OCI-LY3 (cell line): ENCODE measurements at regions not wholly inside any gene's neighbourhood (a gene's known extent, or its start where the extent isn't known, plus 50 kb on each side); places are given as distances from the start of the nearest gene placed in this dataset.

Experiments used
- H2AFZ ChIP-seq: fragments of 200-600, 300-600 bp; shearing (Covaris generic); 2 replicates; pipeline ENCODE4 v1.6.0; 2014; ENCODE audit warnings: antibody characterized with exemption, low read depth, low read length
- H3K27ac ChIP-seq: fragments of 200-600, 300-600 bp; sonication (generic); 2 replicates; pipeline ENCODE4 v1.5.1; 2014; ENCODE audit warnings: mild to moderate bottlenecking, low read length, moderate library complexity, mixed read lengths
- H3K27me3 ChIP-seq: fragments of 200-600, 300-600 bp; sonication (generic); 2 replicates; pipeline ENCODE4 v1.6.1; 2014; ENCODE audit warnings: low read depth, low read length, mixed read lengths
- H3K36me3 ChIP-seq: fragments of 200-600, 300-600 bp; sonication (generic); replicated peaks from 2 replicates; pipeline ENCODE3; 2014; ENCODE audit warnings: low read depth, low read length, mixed read lengths
- H3K4me1 ChIP-seq: fragments of 300-600, 200-600 bp; sonication (generic); 2 replicates; pipeline ENCODE4 v1.6.1; 2014; ENCODE audit warnings: low read length, mixed read lengths
- H3K4me2 ChIP-seq: fragments of 200-600, 300-600 bp; sonication (generic); 2 replicates; pipeline ENCODE4 v1.6.1; 2014; ENCODE audit warnings: low read length, mixed read lengths
- H3K4me3 ChIP-seq: fragments of 300-600, 200-600 bp; sonication (generic); 2 replicates; pipeline ENCODE4 v1.5.1; 2014; ENCODE audit warnings: antibody characterized with exemption, mild to moderate bottlenecking, low read length, moderate library complexity
- H3K79me2 ChIP-seq: fragments of 300-600, 200-600 bp; shearing (Covaris generic); 2 replicates; pipeline ENCODE4 v1.6.1; 2014; ENCODE audit warnings: mild to moderate bottlenecking, low read length, mixed read lengths
- H3K9ac ChIP-seq: fragments of 300-600, 200-600 bp; shearing (Covaris generic); 2 replicates; pipeline ENCODE4 v1.6.0; 2014; ENCODE audit warnings: mild to moderate bottlenecking, low read length, moderate library complexity
- H3K9me3 ChIP-seq: fragments of 200-600, 300-600 bp; shearing (Covaris generic); 2 replicates; pipeline ENCODE4 v1.6.1; 2014; ENCODE audit warnings: low read length, mixed read lengths; ENCODE audit not compliant: insufficient read depth
- H4K20me1 ChIP-seq: fragments of 200-600, 300-600 bp; sonication (generic); 2 replicates; pipeline ENCODE4 v1.6.1; 2016; ENCODE audit warnings: low read length, mixed read lengths; ENCODE audit not compliant: insufficient read depth
- EZH2phosphoT487 ChIP-seq: fragments of 200-600 bp; shearing (Covaris generic); IDR thresholded peaks from 2 replicates; pipeline ENCODE4 v1.6.1; 2018; ENCODE audit warnings: antibody characterized with exemption, mixed run types, low read depth
- TF ChIP-seq, protein P1 (sequence below): fragments of 200-600, 300-600 bp; sonication (generic); IDR thresholded peaks from 2 replicates; pipeline ENCODE4 v1.5.1; 2014; ENCODE audit warnings: antibody characterized with exemption, low read length, low read depth

DNA sequence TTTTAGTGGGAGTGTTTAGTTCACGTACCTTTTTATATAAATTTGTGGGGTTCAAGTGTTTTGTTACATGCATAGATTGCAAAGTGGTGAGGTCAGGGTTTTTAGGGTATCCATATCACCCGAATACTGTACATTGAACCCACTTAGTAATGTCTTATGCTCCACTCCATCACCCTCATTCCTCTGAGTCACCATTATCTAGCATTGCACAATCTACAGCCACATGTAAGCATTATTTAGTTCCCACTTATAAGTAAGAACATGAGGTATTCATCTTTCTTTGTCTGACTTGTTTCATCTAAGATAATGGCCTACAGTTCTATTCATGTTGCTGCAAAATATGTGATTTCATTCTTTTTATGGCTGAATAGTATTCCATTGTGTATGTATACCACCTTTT is 583.7 kb upstream of the LRFN5 start:
- no peak overlapping the region for H3K27ac ChIP-seq
- no peak overlapping the region for H2AFZ ChIP-seq

DNA sequence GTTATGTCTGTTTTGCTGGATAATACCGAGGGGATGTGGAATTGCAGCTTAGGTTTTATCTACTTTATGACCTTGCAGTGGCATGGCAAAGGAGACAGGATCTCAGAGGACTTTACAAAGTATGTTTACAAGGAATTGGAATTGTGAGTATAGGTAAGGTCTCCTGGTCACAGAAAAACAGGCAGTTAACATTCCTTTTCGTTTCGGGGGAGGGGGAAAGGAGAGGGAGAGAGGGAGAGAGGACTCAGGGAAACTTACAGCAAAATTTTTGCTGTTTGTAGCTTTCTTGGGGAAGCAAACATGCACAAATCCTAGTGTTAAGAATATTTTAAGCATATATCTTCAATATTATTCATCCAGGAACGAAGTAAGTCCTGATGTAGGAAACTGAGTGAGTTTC is 590.5 kb upstream of the LRFN5 start:
- no peak overlapping the region for H3K4me2 ChIP-seq
- no peaks in the 10 kb centered on the region for H3K79me2 ChIP-seq
- no peak overlapping the region for H3K27ac ChIP-seq
- no peak overlapping the region for H3K9ac ChIP-seq
- H3K36me3 ChIP-seq: no peaks in the 10 kb centered on the region
- no peaks in the 10 kb centered on the region for H3K9me3 ChIP-seq
- H3K4me1 ChIP-seq: no peaks in the 10 kb centered on the region
- H2AFZ ChIP-seq: no peak overlapping the region
- TF ChIP-seq, protein P1, sequence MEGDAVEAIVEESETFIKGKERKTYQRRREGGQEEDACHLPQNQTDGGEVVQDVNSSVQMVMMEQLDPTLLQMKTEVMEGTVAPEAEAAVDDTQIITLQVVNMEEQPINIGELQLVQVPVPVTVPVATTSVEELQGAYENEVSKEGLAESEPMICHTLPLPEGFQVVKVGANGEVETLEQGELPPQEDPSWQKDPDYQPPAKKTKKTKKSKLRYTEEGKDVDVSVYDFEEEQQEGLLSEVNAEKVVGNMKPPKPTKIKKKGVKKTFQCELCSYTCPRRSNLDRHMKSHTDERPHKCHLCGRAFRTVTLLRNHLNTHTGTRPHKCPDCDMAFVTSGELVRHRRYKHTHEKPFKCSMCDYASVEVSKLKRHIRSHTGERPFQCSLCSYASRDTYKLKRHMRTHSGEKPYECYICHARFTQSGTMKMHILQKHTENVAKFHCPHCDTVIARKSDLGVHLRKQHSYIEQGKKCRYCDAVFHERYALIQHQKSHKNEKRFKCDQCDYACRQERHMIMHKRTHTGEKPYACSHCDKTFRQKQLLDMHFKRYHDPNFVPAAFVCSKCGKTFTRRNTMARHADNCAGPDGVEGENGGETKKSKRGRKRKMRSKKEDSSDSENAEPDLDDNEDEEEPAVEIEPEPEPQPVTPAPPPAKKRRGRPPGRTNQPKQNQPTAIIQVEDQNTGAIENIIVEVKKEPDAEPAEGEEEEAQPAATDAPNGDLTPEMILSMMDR: no peak
- H3K4me3 ChIP-seq: no peak overlapping the region
- H4K20me1 ChIP-seq: no peaks in the 10 kb centered on the region
- no peaks in the 10 kb centered on the region for H3K27me3 ChIP-seq

More for the DNA sequence above, 583.7 kb upstream of the LRFN5 start:
- H3K9ac ChIP-seq: no peak overlapping the region
- H4K20me1 ChIP-seq: no peaks in the 10 kb centered on the region
- TF ChIP-seq, protein P1: no peak
- no peak for TF ChIP-seq EZH2phosphoT487
- no peak overlapping the region for H3K4me2 ChIP-seq
- no peak overlapping the region for H3K4me3 ChIP-seq
- H3K9me3 ChIP-seq: no peaks in the 10 kb centered on the region
- no peaks in the 10 kb centered on the region for H3K79me2 ChIP-seq
- no peaks in the 10 kb centered on the region for H3K4me1 ChIP-seq
- H3K27me3 ChIP-seq: no peaks in the 10 kb centered on the region
- no peaks in the 10 kb centered on the region for H3K36me3 ChIP-seq

DNA sequence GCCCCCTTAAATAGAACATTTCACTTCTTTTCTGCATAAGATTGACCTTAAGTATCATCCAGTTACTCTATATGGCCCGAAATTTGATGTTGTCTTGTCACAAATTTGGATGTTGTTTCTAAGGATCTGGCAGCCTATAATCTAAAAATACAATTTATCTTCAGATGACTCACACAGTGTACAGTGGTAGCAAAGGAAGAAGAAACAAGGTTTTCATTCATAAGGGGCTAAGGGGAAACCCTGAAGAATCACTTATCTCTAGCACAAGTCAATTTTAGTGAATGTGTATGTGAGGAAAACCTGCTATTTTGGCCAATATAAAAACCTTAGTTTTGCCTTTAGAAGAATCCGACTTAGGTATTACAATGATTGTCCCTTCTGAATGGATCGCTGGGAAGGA is 606.3 kb upstream of the LRFN5 start:
- H3K36me3 ChIP-seq: no peaks in the 10 kb centered on the region
- H3K27me3 ChIP-seq: no peaks in the 10 kb centered on the region
- H3K4me2 ChIP-seq: no peak overlapping the region
- H3K4me3 ChIP-seq: no peak overlapping the region
- H3K4me1 ChIP-seq: no peaks in the 10 kb centered on the region
- H3K9me3 ChIP-seq: no peaks in the 10 kb centered on the region
- H3K79me2 ChIP-seq: no peaks in the 10 kb centered on the region
- H3K27ac ChIP-seq: no peak overlapping the region
- no peak for TF ChIP-seq EZH2phosphoT487
- TF ChIP-seq, protein P1: no peak
- H2AFZ ChIP-seq: no peak overlapping the region
- no peaks in the 10 kb centered on the region for H4K20me1 ChIP-seq
- H3K9ac ChIP-seq: no peak overlapping the region

DNA sequence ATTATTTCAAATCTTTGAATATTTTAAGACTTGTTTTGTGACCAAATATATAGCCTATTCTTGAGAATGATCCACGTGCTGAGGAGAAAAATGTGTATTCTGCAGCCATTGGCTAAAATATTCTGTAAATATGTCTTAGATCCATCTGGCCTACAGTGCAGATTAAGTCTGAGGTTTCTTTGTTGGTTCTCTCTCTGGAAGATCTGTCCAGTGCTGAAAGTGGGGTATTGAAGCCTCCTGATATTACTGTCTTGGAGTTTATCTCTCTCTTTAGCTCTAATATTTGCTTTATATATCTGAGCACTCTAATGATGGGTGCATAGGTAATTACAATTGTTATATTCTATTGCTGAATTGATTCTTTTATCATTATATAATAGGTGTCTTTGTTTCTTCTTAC is 617.4 kb upstream of the LRFN5 start:
- Histone ChIP-seq H3K9me3 (no peaks in the 10 kb centered on the region), H3K79me2 (no peaks in the 10 kb centered on the region), H3K9ac (no peak overlapping the region), H3K36me3 (no peaks in the 10 kb centered on the region), H3K4me1 (no peaks in the 10 kb centered on the region), H3K27ac (no peak overlapping the region), H3K27me3 (no peaks in the 10 kb centered on the region), H3K4me2 (no peak overlapping the region), H2AFZ (no peak overlapping the region), H4K20me1 (no peaks in the 10 kb centered on the region), H3K4me3 (no peak overlapping the region)
- TF ChIP-seq EZH2phosphoT487: no peak
- TF ChIP-seq, protein P1: no peak
